OCI-LY1 (cell line): ENCODE measurements at regions not wholly inside any gene's neighbourhood (a gene's known extent, or its start where the extent isn't known, plus 50 kb on each side); places are given as distances from the start of the nearest gene placed in this dataset.

Experiments used
- EZH2 ChIP-seq: fragments of 200-600 bp; sonication (generic), shearing (Covaris generic); IDR thresholded peaks from 2 replicates; pipeline ENCODE4 v1.8.0; 2017; ENCODE audit warnings: borderline replicate concordance, mixed run types, mild to moderate bottlenecking, antibody characterized with exemption, low read length, moderate library complexity, mixed read lengths
- TF ChIP-seq, protein P1 (sequence below): fragments of 200-600 bp; sonication (generic), shearing (Covaris generic); IDR thresholded peaks from 2 replicates; pipeline ENCODE4 v1.5.1; 2017; ENCODE audit warnings: mild to moderate bottlenecking, antibody characterized with exemption, low read length, moderate library complexity, mixed read lengths

GRCh38 chr13:89363144-89363543 lies 1692.0 kb downstream of the SLITRK5 start:
- TF ChIP-seq, protein P1, sequence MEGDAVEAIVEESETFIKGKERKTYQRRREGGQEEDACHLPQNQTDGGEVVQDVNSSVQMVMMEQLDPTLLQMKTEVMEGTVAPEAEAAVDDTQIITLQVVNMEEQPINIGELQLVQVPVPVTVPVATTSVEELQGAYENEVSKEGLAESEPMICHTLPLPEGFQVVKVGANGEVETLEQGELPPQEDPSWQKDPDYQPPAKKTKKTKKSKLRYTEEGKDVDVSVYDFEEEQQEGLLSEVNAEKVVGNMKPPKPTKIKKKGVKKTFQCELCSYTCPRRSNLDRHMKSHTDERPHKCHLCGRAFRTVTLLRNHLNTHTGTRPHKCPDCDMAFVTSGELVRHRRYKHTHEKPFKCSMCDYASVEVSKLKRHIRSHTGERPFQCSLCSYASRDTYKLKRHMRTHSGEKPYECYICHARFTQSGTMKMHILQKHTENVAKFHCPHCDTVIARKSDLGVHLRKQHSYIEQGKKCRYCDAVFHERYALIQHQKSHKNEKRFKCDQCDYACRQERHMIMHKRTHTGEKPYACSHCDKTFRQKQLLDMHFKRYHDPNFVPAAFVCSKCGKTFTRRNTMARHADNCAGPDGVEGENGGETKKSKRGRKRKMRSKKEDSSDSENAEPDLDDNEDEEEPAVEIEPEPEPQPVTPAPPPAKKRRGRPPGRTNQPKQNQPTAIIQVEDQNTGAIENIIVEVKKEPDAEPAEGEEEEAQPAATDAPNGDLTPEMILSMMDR: no peak
- TF ChIP-seq EZH2: no peak
